ENCODE measurements at regions not wholly inside any gene's neighbourhood (a gene's known extent, or its start where the extent isn't known, plus 50 kb on each side); places are given as distances from the start of the nearest gene placed in this dataset.

DNA sequence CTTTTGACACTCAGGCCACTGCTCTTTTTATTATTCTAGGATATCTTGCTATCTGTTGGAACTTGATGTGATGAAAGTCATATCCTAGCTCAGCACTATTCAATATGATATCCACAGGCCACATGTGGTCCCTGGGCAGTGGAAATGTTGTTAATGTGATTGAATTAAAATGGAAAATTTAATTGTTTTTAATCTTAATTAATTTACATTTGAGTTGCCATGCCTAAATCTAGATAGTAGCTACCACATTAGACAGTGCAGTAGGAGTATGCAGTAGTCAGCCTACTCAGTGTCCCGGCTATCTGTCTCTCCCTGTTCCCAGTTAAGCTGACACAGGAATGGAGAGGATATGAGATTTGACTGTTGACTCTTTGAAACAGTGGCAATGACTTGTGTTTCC is 460.2 kb downstream of the GBE1 start:
- TF ChIP-seq, protein P1, sequence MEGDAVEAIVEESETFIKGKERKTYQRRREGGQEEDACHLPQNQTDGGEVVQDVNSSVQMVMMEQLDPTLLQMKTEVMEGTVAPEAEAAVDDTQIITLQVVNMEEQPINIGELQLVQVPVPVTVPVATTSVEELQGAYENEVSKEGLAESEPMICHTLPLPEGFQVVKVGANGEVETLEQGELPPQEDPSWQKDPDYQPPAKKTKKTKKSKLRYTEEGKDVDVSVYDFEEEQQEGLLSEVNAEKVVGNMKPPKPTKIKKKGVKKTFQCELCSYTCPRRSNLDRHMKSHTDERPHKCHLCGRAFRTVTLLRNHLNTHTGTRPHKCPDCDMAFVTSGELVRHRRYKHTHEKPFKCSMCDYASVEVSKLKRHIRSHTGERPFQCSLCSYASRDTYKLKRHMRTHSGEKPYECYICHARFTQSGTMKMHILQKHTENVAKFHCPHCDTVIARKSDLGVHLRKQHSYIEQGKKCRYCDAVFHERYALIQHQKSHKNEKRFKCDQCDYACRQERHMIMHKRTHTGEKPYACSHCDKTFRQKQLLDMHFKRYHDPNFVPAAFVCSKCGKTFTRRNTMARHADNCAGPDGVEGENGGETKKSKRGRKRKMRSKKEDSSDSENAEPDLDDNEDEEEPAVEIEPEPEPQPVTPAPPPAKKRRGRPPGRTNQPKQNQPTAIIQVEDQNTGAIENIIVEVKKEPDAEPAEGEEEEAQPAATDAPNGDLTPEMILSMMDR (conservative IDR thresholded peaks at IDR 0.05), result no peak
- TF ChIP-seq ZFX (IDR thresholded peaks at IDR 0.05), result no peak
